ENCODE measurements at regions not wholly inside any gene's neighbourhood (a gene's known extent, or its start where the extent isn't known, plus 50 kb on each side); places are given as distances from the start of the nearest gene placed in this dataset.

GRCh38 chr14:38716926-38717325 lies 386.1 kb downstream of the SEC23A start (continued):
- TF ChIP-seq, protein P1, sequence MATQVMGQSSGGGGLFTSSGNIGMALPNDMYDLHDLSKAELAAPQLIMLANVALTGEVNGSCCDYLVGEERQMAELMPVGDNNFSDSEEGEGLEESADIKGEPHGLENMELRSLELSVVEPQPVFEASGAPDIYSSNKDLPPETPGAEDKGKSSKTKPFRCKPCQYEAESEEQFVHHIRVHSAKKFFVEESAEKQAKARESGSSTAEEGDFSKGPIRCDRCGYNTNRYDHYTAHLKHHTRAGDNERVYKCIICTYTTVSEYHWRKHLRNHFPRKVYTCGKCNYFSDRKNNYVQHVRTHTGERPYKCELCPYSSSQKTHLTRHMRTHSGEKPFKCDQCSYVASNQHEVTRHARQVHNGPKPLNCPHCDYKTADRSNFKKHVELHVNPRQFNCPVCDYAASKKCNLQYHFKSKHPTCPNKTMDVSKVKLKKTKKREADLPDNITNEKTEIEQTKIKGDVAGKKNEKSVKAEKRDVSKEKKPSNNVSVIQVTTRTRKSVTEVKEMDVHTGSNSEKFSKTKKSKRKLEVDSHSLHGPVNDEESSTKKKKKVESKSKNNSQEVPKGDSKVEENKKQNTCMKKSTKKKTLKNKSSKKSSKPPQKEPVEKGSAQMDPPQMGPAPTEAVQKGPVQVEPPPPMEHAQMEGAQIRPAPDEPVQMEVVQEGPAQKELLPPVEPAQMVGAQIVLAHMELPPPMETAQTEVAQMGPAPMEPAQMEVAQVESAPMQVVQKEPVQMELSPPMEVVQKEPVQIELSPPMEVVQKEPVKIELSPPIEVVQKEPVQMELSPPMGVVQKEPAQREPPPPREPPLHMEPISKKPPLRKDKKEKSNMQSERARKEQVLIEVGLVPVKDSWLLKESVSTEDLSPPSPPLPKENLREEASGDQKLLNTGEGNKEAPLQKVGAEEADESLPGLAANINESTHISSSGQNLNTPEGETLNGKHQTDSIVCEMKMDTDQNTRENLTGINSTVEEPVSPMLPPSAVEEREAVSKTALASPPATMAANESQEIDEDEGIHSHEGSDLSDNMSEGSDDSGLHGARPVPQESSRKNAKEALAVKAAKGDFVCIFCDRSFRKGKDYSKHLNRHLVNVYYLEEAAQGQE (IDR thresholded peaks at IDR 0.05; ENCODE audit: low read depth): no peak
- TF ChIP-seq EZH2phosphoT487 (IDR thresholded peaks at IDR 0.05; ENCODE audit: borderline replicate concordance) (no peak), TCF7L2 (IDR thresholded peaks at IDR 0.05; ENCODE audit: borderline replicate concordance, extremely low read depth, insufficient read depth, insufficient read length) (no peak), ELF1 (IDR thresholded peaks at IDR 0.05; ENCODE audit: borderline replicate concordance, low read depth) (no peak), ZNF274 (IDR thresholded peaks at IDR 0.05; ENCODE audit: low read depth, low read length) (no peak), EZH2 (IDR thresholded peaks at IDR 0.05) (no peak), ZFX (IDR thresholded peaks at IDR 0.05) (no peak), RAD21 (IDR thresholded peaks at IDR 0.05; ENCODE audit: low read depth) (no peak), FOSL1 (IDR thresholded peaks at IDR 0.05; ENCODE audit: low read depth) (no peak), SP1 (IDR thresholded peaks at IDR 0.05; ENCODE audit: low read depth) (no peak)
- TF ChIP-seq, protein P2, sequence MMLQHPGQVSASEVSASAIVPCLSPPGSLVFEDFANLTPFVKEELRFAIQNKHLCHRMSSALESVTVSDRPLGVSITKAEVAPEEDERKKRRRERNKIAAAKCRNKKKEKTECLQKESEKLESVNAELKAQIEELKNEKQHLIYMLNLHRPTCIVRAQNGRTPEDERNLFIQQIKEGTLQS (IDR thresholded peaks at IDR 0.05): no peak

DNA sequence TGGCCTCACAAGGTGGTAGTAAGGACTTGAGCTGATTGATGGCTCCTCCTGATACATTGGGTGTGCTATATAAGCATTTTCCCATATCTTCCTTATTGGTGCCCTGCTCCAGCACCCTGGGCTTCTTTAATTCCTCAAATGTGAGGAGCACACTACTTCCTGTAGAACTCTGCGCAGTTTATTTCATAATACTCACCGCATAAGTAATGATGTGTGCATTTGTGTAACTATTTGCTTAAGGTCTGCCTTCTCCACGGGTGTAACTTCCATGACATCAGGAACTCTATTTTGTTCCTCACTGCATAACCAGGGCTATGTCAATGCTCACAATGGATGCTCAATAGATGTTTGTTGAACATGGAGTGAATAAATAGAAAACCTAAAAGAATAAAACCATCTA lies 392.2 kb downstream of the SEC23A start:
- no peaks in the 10 kb centered on the region for H3K9me2 ChIP-seq (ENCODE audit: insufficient read depth)
- no peaks in the 10 kb centered on the region for H3K79me2 ChIP-seq (ENCODE audit: insufficient read depth, low read length)
- H3K36me3 ChIP-seq (ENCODE audit: control insufficient read depth in 1 of 2, insufficient read depth in 2 of 2, low read length in 2 of 2): no peaks in the 10 kb centered on the region
- no peak overlapping the region for H3K27ac ChIP-seq (ENCODE audit: low read depth, low read length)
- no peak overlapping the region for H2AFZ ChIP-seq (ENCODE audit: low read depth, low read length, poor library complexity, severe bottlenecking)
- no peak overlapping the region for H3K4me2 ChIP-seq (ENCODE audit: low read length)
- POLR2A ChIA-PET: no interaction called here
- H3K4me3 ChIP-seq (replicated peaks in 1 of 2; ENCODE audit: low read depth in 1 of 2, low read length in 2 of 2): no peak overlapping the region
- H3K4me1 ChIP-seq (ENCODE audit: control insufficient read depth in 1 of 2, insufficient read depth in 2 of 2, low read length in 2 of 2): no peaks in the 10 kb centered on the region
- DNase-seq (ENCODE audit: low read depth, low spot score): no peak
- no peak for ATAC-seq
- CTCF ChIA-PET: no interaction called here
- H4K20me1 ChIP-seq (ENCODE audit: insufficient read depth): no peaks in the 10 kb centered on the region
- intact Hi-C loops (cut with micrococcal nuclease): no loop called here
- RAD21 ChIA-PET (ENCODE audit: low non-redundant PET in 1 of 2, low total read pairs in 2 of 2, uncharacterized antibody in 2 of 2, unreplicated experiment in 2 of 2): no interaction called here
- BruUV-seq (replicated peaks): no TSS peak
- no peaks in the 10 kb centered on the region for H3K9me3 ChIP-seq (ENCODE audit: control insufficient read depth in 1 of 2, insufficient read depth in 1 of 2, low read depth in 1 of 2, low read length in 2 of 2)
- TF ChIP-seq SP1 (IDR thresholded peaks at IDR 0.05; ENCODE audit: low read depth): no peak
- no peak for TF ChIP-seq EGR1 (IDR thresholded peaks at IDR 0.05; ENCODE audit: low read depth)
- TF ChIP-seq YY1 (IDR thresholded peaks at IDR 0.05; ENCODE audit: extremely low read depth, insufficient replicate concordance, low read depth, low read length): no peak
- no peak for TF ChIP-seq CEBPB (IDR thresholded peaks at IDR 0.05; ENCODE audit: low read depth)
- no peak for TF ChIP-seq ZFX (IDR thresholded peaks at IDR 0.05)
- no peak for TF ChIP-seq ELF1 (IDR thresholded peaks at IDR 0.05; ENCODE audit: borderline replicate concordance, low read depth)
- H3K27me3 ChIP-seq (ENCODE audit: insufficient read depth, low read length): 0 out of 2 replicates have a peak, but pooled peaks cover 5% of the 10 kb centered on the region
- H3K9ac ChIP-seq (ENCODE audit: low read length): no peak overlapping the region

Measured in HCT116 (cell line).